OCI-LY1 (cell line): ENCODE measurements at regions not wholly inside any gene's neighbourhood (a gene's known extent, or its start where the extent isn't known, plus 50 kb on each side); places are given as distances from the start of the nearest gene placed in this dataset.

Experiments used
- H2AFZ ChIP-seq: fragments of 200-600 bp; sonication (generic), shearing (Covaris generic); 2 replicates; pipeline ENCODE4 v1.6.0; 2014; ENCODE audit warnings: antibody characterized with exemption, mild to moderate bottlenecking, low read length
- H3F3A ChIP-seq: fragments of 200-600 bp; sonication (generic), shearing (Covaris generic); 2 replicates; pipeline ENCODE4 v1.6.0; 2014; ENCODE audit warnings: mild to moderate bottlenecking, antibody characterized with exemption, low read length, moderate library complexity; ENCODE audit not compliant: insufficient read depth
- H3K27ac ChIP-seq: fragments of 200-600 bp; sonication (generic); 2 replicates; pipeline ENCODE4 v1.5.1; 2014; ENCODE audit warnings: low read length, mixed run types, mild to moderate bottlenecking, low read depth; ENCODE audit not compliant: poor library complexity, severe bottlenecking
- H3K27me3 ChIP-seq: fragments of 200-600 bp; sonication (generic); 2 replicates; pipeline ENCODE4 v1.6.0; 2014; ENCODE audit warnings: antibody characterized with exemption, mild to moderate bottlenecking, low read length, moderate library complexity; ENCODE audit not compliant: insufficient read depth
- H3K36me3 ChIP-seq: fragments of 200-600 bp; sonication (generic); 2 replicates; pipeline ENCODE4 v1.6.1; 2014; ENCODE audit warnings: mild to moderate bottlenecking, antibody characterized with exemption, low read length, moderate library complexity, mixed read lengths; ENCODE audit not compliant: insufficient read depth
- H3K4me1 ChIP-seq: fragments of 200-600 bp; sonication (generic); 2 replicates; pipeline ENCODE4 v1.5.1; 2014; ENCODE audit warnings: mild to moderate bottlenecking, low read length, moderate library complexity; ENCODE audit not compliant: insufficient read depth, severe bottlenecking
- H3K4me2 ChIP-seq: fragments of 200-600 bp; sonication (generic), shearing (Covaris generic); 2 replicates; pipeline ENCODE4 v1.6.1; 2014; ENCODE audit warnings: low read length
- H3K4me3 ChIP-seq: fragments of 200-600 bp; sonication (generic); 2 replicates; pipeline ENCODE4 v1.5.1; 2014; ENCODE audit warnings: low read length, low read depth, mild to moderate bottlenecking, mixed read lengths; ENCODE audit not compliant: poor library complexity, severe bottlenecking
- H3K79me2 ChIP-seq: fragments of 200-600 bp; shearing (Covaris generic); 2 replicates; pipeline ENCODE4 v1.6.1; 2016; ENCODE audit warnings: mixed run types, low read length, mixed read lengths; ENCODE audit not compliant: insufficient read depth
- H3K9ac ChIP-seq: fragments of 200-600 bp; sonication (generic), shearing (Covaris generic); 2 replicates; pipeline ENCODE4 v1.6.1; 2014; ENCODE audit warnings: mild to moderate bottlenecking, low read length, mixed read lengths
- H3K9me2 ChIP-seq: fragments of 200-600 bp; sonication (generic), shearing (Covaris generic); 2 replicates; pipeline ENCODE4 v1.6.1; 2014; ENCODE audit warnings: low read depth, mild to moderate bottlenecking, low read length, mixed read lengths
- H3K9me3 ChIP-seq: fragments of 200-600 bp; shearing (Covaris generic); 2 replicates; pipeline ENCODE4 v1.6.1; 2014; ENCODE audit warnings: low read length, mixed read lengths
- H4K20me1 ChIP-seq: fragments of 200-600 bp; sonication (generic), shearing (Covaris generic); 2 replicates; pipeline ENCODE4 v1.6.0; 2016; ENCODE audit warnings: mild to moderate bottlenecking, low read length; ENCODE audit not compliant: insufficient read depth
- CTCF ChIP-seq: fragments of 200-600 bp; sonication (generic), shearing (Covaris generic); IDR thresholded peaks from 2 replicates; pipeline ENCODE4 v1.5.1; 2017; ENCODE audit warnings: mild to moderate bottlenecking, antibody characterized with exemption, low read length, moderate library complexity, mixed read lengths
- EZH2 ChIP-seq: fragments of 200-600 bp; sonication (generic), shearing (Covaris generic); IDR thresholded peaks from 2 replicates; pipeline ENCODE4 v1.8.0; 2017; ENCODE audit warnings: borderline replicate concordance, mixed run types, mild to moderate bottlenecking, antibody characterized with exemption, low read length, moderate library complexity, mixed read lengths

- H3F3A ChIP-seq: no peaks in the 10 kb centered on the region
- H3K27me3 ChIP-seq: no peaks in the 10 kb centered on the region
- no peak overlapping the region for H3K27ac ChIP-seq
- H3K4me3 ChIP-seq: no peak overlapping the region
- H3K4me1 ChIP-seq: no peaks in the 10 kb centered on the region
- no peak overlapping the region for H2AFZ ChIP-seq
- H3K4me2 ChIP-seq: no peak overlapping the region
- no peaks in the 10 kb centered on the region for H3K9me3 ChIP-seq
- H3K79me2 ChIP-seq: no peaks in the 10 kb centered on the region
- H3K9ac ChIP-seq: no peak overlapping the region
- TF ChIP-seq CTCF (peak; percentile 68), EZH2 (no peak)
- H4K20me1 ChIP-seq: no peaks in the 10 kb centered on the region
- no peaks in the 10 kb centered on the region for H3K9me2 ChIP-seq
- H3K36me3 ChIP-seq: no peaks in the 10 kb centered on the region
These were observed 73.3 kb upstream of the RAB40AL start for GRCh38 chrX:102863735-102864134.

GRCh38 chrX:102866981-102867656, 70.0 kb upstream of the RAB40AL start:
- no peak overlapping the region for H3K27ac ChIP-seq
- no peaks in the 10 kb centered on the region for H3K27me3 ChIP-seq
- no peaks in the 10 kb centered on the region for H3K4me1 ChIP-seq
- H3F3A ChIP-seq: no peaks in the 10 kb centered on the region
- H3K9me2 ChIP-seq: no peaks in the 10 kb centered on the region
- no peaks in the 10 kb centered on the region for H3K79me2 ChIP-seq
- H3K9ac ChIP-seq: no peak overlapping the region
- H3K4me3 ChIP-seq: no peak overlapping the region
- H4K20me1 ChIP-seq: no peaks in the 10 kb centered on the region
- no peaks in the 10 kb centered on the region for H3K9me3 ChIP-seq
- no peaks in the 10 kb centered on the region for H3K36me3 ChIP-seq
- no peak overlapping the region for H2AFZ ChIP-seq
- TF ChIP-seq EZH2 (no peak), CTCF (no peak)
- H3K4me2 ChIP-seq: no peak overlapping the region

GRCh38 chrX:102883491-102883890, 53.6 kb upstream of the RAB40AL start:
- Histone ChIP-seq H3K9ac (no peak overlapping the region), H3K79me2 (no peaks in the 10 kb centered on the region), H3K4me1 (no peaks in the 10 kb centered on the region), H3K9me2 (no peaks in the 10 kb centered on the region), H3F3A (no peaks in the 10 kb centered on the region), H2AFZ (no peak overlapping the region), H3K36me3 (no peaks in the 10 kb centered on the region), H3K27me3 (no peaks in the 10 kb centered on the region), H3K9me3 (no peaks in the 10 kb centered on the region), H4K20me1 (no peaks in the 10 kb centered on the region), H3K27ac (no peak overlapping the region), H3K4me2 (no peak overlapping the region), H3K4me3 (no peak overlapping the region)
- TF ChIP-seq EZH2 (no peak), CTCF (no peak)
